Raji (cell line): ENCODE measurements at regions not wholly inside any gene's neighbourhood (a gene's known extent, or its start where the extent isn't known, plus 50 kb on each side); places are given as distances from the start of the nearest gene placed in this dataset.

Experiments used
- POLR2A ChIP-seq: IDR thresholded peaks from 2 replicates; pipeline ENCODE4 v1.6.1; 2011; ENCODE audit warnings: low read depth, low read length, control low read depth; ENCODE audit not compliant: insufficient read depth

DNA sequence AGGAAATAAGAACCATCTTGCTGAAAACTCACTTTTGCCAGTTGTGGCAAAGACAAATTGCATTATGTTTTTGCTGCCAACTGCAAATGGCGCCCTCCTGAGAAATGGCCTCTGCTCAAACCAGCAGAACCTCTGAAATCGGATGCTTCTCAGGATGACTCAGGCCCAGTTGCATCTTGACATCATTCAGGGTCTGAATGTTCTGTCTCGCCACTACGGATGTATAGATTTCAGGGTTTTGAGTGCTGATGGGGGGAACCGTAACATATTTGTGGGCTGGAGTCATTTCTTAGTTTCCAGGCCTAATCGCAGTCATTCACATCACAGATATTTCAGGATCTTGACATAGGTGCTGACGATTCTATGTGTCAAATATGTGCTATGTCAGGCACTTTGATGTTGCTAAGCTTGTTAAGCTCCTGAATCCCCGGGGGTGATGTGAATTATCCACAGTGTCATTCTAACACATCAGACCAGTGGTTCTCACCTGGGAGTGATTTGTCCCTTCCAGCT lies 207.1 kb downstream of the NFATC2 start:
- no peak for TF ChIP-seq POLR2A

DNA sequence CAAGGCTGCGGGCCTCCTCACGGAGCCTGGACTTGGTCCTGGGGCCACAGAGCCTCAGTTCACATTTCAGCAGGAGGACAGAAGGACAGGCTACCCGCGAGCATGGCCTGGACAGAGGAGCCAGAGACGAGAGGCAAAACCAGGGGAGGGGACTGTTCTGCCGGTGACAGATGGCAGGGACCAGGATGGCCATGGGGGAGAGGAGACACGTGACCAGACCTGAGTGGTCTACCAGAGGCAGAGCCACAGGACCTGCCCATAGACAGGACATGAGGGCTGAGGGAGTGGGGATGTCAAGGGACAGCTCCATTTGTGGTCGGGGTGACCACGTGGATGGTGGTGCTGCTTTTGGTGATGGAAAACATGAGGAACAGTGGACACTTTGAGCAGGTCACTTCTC lies 207.9 kb downstream of the NFATC2 start:
- no peak for TF ChIP-seq POLR2A

DNA sequence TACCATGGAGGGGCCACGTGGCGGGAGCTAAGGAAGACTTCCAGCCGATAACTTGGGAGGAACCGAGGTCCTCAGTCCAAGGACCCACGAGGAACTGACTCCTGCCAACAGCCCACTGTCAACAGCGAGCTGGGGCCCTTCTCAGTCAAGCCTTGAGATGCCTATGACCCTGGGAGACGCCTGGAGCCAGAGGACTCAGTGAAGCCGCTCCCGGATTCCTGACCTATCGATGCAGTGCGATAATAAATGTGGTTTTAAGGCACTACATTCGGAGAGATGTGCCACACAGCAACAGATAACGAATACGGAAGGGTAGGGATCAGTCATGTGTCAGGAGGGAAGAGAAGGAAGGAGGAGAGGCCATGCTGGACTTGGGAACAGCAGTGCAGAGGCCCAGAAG lies 208.5 kb downstream of the NFATC2 start:
- TF ChIP-seq POLR2A = no peak

DNA sequence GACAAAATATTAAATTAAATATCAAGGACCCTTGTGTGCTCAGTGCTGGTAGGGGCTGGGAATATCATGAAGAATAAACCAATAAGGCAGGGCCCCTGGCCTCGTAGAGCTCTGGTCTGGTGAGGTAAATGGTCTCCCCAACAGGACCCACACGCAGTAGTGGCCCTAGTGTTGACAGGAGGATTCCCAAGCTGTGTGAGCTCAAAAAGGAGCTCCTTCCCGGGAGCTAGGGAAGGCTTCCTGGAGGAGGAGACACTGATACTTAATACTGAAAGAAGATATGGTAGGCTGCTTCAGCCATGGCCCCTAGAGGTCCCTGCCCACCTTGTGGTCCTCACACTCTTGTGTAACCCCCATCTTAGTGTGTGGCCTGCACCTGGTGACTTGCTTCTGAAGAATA lies 209.1 kb downstream of the NFATC2 start:
- no peak for TF ChIP-seq POLR2A

DNA sequence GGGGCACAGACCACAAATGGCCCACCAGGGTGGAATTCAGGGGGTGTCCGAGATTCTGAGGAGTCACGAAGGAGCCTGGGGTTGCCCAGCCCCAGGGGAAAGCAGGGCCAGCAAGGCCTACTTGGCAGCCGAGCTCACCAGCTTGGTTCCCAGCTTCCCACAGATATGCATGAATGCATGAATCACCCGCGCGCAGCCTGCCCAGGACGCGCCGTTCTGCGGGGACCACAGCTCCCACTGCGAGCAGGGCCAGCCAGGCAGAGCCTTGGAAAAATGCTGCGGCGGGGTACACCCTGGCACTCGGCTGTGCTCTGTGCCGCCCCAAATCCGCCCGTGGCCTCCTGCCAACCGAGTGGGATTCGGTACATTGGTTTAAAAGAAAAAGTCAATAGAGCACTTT lies 211.0 kb downstream of the NFATC2 start:
- TF ChIP-seq POLR2A = no peak

DNA sequence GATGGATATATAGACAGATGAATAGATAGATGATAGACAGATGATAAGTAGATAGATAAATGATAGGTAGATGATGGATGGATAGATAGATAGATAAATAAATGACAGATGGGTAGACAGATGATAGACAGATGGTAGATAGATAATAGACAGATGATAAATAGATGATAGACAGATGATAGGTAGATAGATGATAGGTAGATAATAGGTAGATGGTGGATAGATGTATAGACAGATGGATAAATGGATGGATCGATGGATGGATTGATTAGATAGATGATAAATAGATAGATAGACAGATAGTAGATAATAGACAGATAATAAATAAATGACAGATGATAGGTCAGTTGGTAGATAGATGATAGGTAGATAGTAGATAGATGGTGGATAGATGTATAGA lies 212.7 kb downstream of the NFATC2 start:
- no peak for TF ChIP-seq POLR2A

DNA sequence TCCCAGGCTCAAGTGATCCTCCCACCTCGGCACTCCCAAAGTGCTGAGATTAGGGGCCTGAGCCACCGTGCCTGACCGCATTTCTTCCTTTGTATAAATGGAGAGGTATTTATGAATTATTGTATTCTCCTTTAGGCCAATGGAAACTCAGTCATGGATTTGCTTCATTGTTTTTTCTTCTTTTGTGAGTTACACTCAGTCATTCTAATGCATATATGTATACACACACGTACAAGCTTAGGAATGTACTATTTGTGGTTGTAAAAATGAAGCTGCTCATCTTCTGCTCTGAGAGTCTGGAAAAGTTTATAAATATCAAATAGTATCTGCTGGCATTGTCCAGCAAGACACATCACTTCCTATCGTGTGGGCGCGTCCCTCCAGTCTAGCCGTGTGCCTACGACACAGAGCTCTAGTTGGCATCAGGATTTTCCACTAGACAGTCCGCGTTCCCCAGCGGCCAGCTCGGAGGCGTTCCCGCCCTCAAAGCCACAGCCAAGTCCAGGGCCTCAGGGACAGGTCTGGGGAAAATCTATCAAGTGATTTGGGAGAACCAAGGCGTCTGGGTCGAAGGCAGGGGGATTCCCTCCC lies 215.2 kb downstream of the NFATC2 start:
- no peak for TF ChIP-seq POLR2A

DNA sequence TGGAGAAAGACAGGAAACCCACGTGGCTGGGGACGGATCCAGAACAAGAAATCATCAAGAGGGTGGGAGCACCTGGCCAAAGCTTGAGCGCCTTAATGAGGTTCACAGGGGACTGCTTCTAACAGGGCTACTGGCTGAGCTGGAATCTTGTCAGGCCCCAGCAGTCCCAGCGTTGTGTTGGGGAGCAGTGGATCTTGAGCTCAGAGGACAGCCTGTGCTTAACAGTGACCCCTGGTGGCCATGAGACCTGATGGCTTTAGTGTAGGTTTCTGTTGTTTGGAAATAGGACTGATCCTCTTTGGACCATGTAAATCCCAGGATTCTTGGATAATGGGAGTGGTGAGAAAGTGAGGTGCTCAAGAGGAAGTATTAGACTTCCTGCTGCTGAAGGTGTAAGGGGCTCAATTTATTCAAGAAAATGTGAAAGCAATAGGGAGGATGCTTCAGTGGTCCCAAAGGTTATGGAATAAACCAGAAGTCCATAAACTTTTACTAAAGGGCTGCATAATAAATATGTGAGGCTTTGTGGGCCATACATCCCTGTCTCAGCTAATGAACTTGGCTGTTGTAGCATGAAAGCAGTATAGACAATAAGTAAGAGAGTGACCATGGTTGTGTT lies 216.2 kb downstream of the NFATC2 start:
- no peak for TF ChIP-seq POLR2A

DNA sequence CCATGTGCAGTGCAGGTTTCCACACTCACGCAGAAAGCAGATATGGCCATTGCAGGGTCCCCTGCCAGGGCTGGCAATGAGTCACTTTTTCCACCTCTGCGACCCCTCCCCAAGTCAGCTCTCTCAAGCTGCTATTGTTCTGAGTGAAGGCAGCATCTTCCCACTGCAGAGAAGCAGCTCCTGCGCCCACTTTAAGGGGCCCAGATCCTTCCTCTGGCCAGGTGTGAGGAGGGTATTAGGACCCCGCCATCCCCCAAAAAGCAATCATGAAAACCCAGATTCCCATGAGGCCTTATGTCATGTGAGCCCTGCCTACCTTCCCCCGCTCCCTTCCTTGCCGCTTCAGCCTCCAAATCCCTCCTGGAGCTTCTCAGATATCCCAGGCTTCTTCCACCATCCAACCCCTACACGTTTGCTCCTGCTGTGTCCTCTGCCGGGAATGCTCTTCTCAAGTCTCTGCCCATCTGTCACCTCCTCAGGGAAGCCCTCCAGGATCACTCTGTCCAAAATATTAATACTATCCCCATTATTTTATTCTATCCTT lies 220.3 kb downstream of the NFATC2 start:
- TF ChIP-seq POLR2A = no peak

DNA sequence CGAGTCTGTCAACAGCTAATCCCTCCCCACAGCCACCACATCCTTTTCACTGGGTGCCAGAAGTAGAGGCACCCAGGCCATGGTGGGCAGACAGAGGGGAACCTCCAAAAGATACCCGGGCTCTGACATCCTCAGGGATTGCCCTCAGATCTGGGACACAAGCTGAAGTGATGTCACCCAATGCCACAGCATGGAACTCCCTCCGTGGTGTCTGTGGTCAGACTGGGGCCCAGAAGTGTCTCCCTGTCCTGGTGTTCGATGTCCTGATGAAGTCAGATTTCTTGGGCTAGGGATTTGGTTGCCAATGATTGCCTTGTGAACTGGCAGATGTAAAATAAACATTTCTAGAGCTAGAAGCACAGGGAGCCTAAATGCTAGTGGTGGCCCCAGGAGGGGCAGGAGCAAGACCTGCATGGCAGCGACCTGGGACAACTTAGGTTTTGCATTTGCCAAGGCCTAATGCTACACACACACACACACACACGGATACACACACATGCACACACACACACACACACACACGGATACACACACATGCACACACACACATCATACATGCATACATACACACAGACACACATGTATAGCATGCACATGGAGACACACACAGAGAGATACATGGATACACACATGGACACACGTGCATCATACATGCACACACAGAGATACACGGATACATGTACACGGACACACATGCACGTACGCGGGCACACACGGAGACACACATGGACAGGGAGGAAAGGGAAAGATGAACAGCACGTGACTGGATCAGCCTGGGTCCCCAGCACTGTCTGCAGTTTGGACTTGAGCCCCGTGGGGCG lies 221.0 kb downstream of the NFATC2 start:
- TF ChIP-seq POLR2A = no peak

DNA sequence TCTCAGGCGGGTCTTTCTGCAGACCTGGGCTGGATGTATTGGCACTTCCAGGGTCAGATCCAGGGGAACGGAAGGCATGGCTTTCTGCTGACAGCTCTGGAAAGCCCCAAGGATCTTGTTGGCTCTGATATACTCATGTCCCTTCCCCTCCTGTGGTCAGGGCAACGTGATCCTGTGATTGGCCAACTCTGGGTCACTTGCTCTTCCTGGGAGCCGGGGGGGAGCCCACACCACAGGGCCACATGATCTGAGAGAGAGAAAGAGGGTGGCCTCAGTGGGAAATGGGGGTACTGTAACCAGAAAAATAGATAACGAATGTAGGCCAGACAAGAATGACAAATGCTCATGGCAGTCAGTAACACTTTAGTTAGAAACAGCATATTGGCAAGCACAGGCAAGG lies 223.0 kb downstream of the NFATC2 start:
- TF ChIP-seq POLR2A = no peak

DNA sequence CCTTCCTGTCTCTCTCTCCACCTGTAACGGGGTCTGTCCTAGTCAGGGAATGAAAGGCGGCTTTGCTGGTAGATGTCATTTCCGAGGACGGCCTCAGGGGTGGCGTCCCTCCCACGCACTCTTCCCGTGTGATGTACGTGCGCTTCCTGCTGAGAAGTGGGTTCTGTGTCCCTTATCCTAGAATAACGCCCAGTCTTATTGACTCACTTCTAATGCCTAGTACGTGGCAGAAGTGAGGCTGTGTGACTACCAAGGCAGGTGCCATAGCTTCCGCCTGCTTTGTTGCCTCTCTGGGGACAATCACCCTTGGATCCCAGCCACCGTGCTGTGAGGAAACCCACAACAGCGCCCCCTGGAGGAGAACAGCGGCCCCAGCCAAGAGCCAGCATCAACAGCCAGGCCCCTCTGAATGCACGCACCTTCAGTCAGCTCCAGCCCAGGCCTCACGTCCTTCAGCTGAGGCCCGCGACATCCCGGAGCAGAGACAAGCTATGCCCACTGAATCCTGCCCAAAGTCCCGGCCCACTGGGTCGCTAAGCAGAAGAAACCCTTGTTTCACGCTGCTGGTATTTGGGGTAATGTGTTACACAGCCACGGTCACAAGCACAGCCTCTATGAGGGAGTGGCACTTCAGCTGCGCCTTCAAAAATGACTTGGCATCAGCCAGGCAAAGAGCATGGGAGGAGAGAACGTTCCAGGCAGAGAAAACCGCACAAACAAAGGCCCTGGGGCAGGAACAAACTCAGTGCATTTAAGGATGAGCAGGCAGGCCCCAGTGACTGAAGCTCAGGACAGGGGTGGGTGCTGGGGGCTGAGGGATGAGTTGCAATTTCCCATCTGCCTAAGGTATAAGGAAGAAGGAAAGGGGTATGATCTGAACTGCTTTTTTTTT lies 224.2 kb downstream of the NFATC2 start:
- no peak for TF ChIP-seq POLR2A

DNA sequence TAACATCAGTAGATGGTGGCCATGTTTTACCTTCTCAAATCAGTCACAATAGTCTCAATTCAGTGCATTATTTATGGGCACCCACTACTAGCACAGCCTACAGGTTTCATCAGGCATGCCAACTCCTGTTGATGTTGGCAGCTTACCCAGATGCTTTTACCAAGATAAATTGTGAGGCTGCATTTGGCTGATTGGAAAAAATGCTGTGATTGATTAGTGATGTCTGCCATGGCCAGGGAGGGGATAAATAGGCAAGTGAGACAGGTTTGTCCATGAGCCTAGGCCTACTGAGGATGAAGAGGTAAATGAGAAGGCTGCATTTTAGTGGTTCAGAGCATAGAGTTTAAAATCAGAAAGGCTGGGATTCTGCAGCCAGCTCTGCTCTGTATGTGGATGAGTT lies 227.1 kb downstream of the NFATC2 start:
- TF ChIP-seq POLR2A = no peak

DNA sequence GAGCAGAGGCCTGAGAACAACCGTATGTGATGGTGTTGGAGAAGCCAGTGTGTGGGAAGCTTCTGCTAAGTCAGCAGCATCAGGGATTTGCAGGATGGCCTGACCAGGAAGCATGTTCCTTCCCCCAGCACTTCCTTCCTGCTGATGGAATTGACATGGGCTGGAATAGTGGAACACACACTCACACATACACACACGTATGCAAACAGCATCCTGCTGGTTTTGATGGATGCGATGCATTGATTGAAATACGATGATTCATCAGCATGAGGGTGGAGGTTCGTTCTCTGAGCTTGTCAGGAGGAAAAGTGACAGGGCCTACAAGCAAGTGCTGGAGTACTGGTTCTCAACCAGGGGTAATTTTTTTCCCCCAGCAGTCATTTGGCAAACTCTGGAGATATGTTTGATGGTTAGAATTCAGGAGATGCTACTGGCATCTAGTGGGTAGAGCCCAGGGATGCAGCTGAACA lies 229.1 kb downstream of the NFATC2 start:
- no peak for TF ChIP-seq POLR2A

DNA sequence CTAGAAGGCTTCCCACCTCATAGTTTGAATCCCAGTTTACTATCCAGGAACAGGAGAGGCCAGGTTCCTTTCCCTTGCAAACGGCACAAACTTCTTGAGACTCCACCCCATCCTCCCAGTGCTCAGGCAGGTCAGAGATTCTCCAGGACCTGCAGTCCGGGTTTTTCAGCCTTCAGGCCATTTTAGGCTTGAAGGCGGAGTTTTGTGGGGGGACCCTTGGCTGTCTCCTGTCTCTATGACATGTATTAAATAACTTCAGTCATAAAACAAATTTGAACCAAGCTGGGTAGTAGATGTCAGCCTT lies 230.1 kb downstream of the NFATC2 start:
- no peak for TF ChIP-seq POLR2A
